ENCODE measurements at regions not wholly inside any gene's neighbourhood (a gene's known extent, or its start where the extent isn't known, plus 50 kb on each side); places are given as distances from the start of the nearest gene placed in this dataset.

DNA sequence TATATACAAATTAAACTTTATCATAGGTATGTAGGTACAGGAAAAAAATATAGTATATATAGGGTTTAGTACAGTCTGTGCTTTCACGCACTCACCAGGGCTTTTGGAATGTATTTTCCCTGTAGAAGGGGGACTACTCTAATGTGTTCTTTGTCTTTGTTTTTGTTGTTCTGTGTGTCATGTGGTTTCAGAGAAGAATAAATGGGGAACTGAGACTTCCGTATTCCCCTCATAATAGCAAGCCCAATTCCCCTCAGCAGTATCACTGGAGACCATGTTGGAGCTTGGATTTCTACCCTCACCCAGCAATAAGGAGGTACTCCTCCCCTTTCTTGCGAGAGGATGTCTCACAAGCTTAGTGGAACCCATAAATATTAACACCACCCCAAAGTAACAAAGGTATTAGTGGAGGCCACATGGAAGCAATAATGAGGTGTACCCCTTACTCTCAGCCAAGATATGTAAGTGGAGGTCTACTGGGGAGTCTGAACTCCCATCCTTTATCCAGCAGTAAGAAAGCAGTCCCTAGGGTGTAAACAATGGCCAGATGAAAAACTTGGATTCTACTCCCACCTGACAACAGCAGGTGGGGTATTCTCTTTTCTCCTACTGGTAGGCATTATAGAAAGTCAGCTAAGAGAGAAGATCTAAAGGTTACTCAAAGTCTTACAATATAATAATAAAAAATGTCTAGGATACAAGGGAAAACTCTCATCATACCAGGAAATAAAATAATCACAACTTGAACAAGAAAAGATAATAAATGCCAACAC lies 805.4 kb upstream of the GALNTL6 start:
- Histone ChIP-seq H3K9me3 (peaks cover 0 to 16% (median 6%) of the 10 kb centered on the region in 4 donors), H3K27ac (no peak overlapping the region), H3K36me3 (no peaks in the 10 kb centered on the region), H3K4me1 (no peaks in the 10 kb centered on the region), H3K4me3 (no peak overlapping the region), H3K27me3 (no peaks in the 10 kb centered on the region)
- TF ChIP-seq POLR2AphosphoS5 (IDR thresholded peaks at IDR 0.05): no peak
- TF ChIP-seq, protein P1, sequence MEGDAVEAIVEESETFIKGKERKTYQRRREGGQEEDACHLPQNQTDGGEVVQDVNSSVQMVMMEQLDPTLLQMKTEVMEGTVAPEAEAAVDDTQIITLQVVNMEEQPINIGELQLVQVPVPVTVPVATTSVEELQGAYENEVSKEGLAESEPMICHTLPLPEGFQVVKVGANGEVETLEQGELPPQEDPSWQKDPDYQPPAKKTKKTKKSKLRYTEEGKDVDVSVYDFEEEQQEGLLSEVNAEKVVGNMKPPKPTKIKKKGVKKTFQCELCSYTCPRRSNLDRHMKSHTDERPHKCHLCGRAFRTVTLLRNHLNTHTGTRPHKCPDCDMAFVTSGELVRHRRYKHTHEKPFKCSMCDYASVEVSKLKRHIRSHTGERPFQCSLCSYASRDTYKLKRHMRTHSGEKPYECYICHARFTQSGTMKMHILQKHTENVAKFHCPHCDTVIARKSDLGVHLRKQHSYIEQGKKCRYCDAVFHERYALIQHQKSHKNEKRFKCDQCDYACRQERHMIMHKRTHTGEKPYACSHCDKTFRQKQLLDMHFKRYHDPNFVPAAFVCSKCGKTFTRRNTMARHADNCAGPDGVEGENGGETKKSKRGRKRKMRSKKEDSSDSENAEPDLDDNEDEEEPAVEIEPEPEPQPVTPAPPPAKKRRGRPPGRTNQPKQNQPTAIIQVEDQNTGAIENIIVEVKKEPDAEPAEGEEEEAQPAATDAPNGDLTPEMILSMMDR (IDR thresholded peaks at IDR 0.05): no peak
- TF ChIP-seq EP300 (IDR thresholded peaks at IDR 0.05): no peak
- no peak for TF ChIP-seq POLR2A (IDR thresholded peaks at IDR 0.05)
- intact Hi-C loops (cut with DNase I; ENCODE audit: low total_unique reads): no loop called here
- no peak for DNase-seq
- 70 to 94% (median 86%) methylated on average over 3 of the region's 3 CpGs for WGBS, 5 donors

DNA sequence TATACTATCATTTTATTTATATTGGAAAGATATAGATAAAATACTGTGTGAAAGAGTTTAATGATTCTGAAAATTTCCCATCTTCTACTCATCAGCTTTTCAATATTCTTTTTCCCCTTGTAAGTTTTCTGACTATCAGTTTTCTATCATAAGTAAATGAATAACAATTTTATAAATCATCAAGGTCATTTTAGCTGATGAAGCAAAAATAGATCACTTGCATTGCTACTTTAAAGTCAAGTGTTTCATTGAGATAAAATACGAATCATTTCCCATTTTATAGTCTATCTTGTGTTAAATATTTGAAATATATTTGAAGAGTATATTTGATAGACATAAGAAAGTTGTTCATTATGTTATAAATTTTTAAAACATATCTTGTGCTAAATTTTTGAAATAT lies 811.0 kb upstream of the GALNTL6 start:
- Histone ChIP-seq H3K4me3 (no peak overlapping the region), H3K27ac (no peak overlapping the region), H3K4me1 (no peaks in the 10 kb centered on the region), H3K36me3 (no peaks in the 10 kb centered on the region), H3K9me3 (no peaks in the 10 kb centered on the region), H3K27me3 (no peaks in the 10 kb centered on the region)
- no peak for DNase-seq
- TF ChIP-seq, protein P1 (IDR thresholded peaks at IDR 0.05): no peak
- no peak for TF ChIP-seq EP300 (IDR thresholded peaks at IDR 0.05)
- no peak for TF ChIP-seq POLR2A (IDR thresholded peaks at IDR 0.05)
- TF ChIP-seq POLR2AphosphoS5 (IDR thresholded peaks at IDR 0.05): no peak
- WGBS, 5 donors: 58 to 76% (median 63%) methylated on average over 1 of the region's 1 CpG
- intact Hi-C loops (cut with DNase I; ENCODE audit: low total_unique reads): no loop called here

DNA sequence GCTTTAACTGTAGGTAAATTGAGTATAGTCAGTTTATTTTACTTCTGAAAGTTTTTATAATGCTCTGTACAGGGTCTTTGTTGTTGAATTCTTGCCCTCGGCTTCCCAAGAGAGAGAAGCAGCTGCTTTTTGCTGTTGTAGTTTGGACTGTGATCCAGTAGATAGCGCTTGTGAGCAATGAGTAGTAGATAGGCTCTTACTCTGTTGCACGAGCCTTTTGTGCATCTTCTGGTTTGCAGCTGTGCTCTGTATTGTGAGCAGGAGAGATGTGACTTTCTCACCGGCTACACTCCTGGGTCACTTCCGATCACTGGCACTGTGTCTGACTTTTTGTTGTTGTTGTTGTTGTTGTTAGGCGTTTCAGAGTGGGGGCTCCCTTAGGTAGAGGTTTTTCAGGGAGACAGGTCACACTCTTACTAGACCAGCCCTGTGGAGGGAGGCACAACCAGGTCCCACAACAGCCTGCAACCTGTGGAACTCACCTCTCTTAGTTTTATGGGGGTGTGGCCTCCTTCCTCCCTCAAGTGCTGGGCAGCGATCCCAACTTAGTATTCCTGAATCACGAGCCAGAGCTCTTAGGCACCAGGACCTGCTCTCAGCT lies 822.1 kb upstream of the GALNTL6 start:
- Histone ChIP-seq H3K9me3 (peaks cover 0 to 2% (median 0%) of the 10 kb centered on the region in 4 donors), H3K36me3 (no peaks in the 10 kb centered on the region), H3K4me3 (no peak overlapping the region), H3K27ac (no peak overlapping the region), H3K27me3 (no peaks in the 10 kb centered on the region), H3K4me1 (no peaks in the 10 kb centered on the region)
- peak in 1 of 2 donors; percentile 62 for DNase-seq
- WGBS, 5 donors: 37 to 46% (median 41%) methylated on average over 6 to 8 of the region's 8 CpGs
- intact Hi-C loops (cut with DNase I; ENCODE audit: low total_unique reads): no loop called here
- TF ChIP-seq, protein P1 (IDR thresholded peaks at IDR 0.05): no peak
- TF ChIP-seq POLR2AphosphoS5 (IDR thresholded peaks at IDR 0.05) (no peak), EP300 (IDR thresholded peaks at IDR 0.05) (no peak), POLR2A (IDR thresholded peaks at IDR 0.05) (no peak)

DNA sequence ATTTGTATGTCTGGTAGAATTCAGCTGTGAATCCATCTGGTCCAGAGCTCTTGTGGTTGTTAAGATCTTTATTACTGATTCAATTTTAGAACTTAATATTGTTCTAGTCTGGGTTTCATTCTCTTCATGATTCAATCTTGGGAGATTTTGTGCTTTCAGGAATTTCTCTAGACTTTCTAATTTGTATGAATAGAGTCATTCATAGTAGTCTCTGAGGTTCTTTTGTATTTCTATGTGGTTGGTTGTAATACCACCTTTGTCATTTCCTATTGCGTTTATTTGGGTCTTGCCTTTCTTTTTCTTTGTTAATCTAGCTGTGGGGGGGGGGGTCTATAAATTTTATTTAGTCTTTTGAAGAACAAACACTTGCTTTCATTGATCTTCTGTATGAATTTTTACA lies 824.8 kb upstream of the GALNTL6 start:
- no peak overlapping the region for H3K27ac ChIP-seq
- no peaks in the 10 kb centered on the region for H3K36me3 ChIP-seq
- H3K4me1 ChIP-seq: no peaks in the 10 kb centered on the region
- H3K9me3 ChIP-seq: peaks cover 0 to 7% (median 0%) of the 10 kb centered on the region in 4 donors
- no peaks in the 10 kb centered on the region for H3K27me3 ChIP-seq
- intact Hi-C loops (cut with DNase I; ENCODE audit: low total_unique reads): no loop called here
- H3K4me3 ChIP-seq: no peak overlapping the region
- TF ChIP-seq POLR2A (IDR thresholded peaks at IDR 0.05) (no peak), EP300 (IDR thresholded peaks at IDR 0.05) (no peak), POLR2AphosphoS5 (IDR thresholded peaks at IDR 0.05) (no peak)
- TF ChIP-seq, protein P1 (IDR thresholded peaks at IDR 0.05): no peak
- no peak for DNase-seq
- 78 to 94% (median 84%) methylated on average over 1 of the region's 1 CpG for WGBS, 5 donors
